Liver (tissue), 8 donors: ENCODE measurements at regions not wholly inside any gene's neighbourhood (a gene's known extent, or its start where the extent isn't known, plus 50 kb on each side); places are given as distances from the start of the nearest gene placed in this dataset.

Experiments
- DNase-seq: peaks from one replicate; pipeline ENCODE4 v3.0.0-alpha.2; 2017; ENCODE audit warnings: low spot score
- H3K27ac ChIP-seq, 2 donors: one replicate each; pipeline ENCODE4 v1.7.0; 2013; ENCODE audit warnings: inconsistent platforms in 2 of 2, low read length in 2 of 2, control low read depth in 1 of 2, low read depth in 1 of 2, mild to moderate bottlenecking in 1 of 2
- H3K27me3 ChIP-seq, 4 donors: one replicate each; pipeline versions ENCODE4 v1.6.1 to v1.7.0; 2013; ENCODE audit warnings: low read length in 3 of 4, inconsistent platforms in 1 of 4, mild to moderate bottlenecking in 1 of 4, moderate library complexity in 1 of 4; ENCODE audit not compliant: control insufficient read depth in 4 of 4, insufficient read depth in 4 of 4
- H3K36me3 ChIP-seq, 4 donors: one replicate each; pipeline versions ENCODE4 v1.6.1 to v1.7.0; 2013; ENCODE audit warnings: low read length in 3 of 4, mild to moderate bottlenecking in 3 of 4, low read depth in 1 of 4, moderate library complexity in 1 of 4; ENCODE audit not compliant: control insufficient read depth in 4 of 4, insufficient read depth in 3 of 4
- H3K4me1 ChIP-seq, 4 donors: one replicate each; pipeline versions ENCODE4 v1.6.1 to v1.7.0; 2013; ENCODE audit warnings: low read length in 3 of 4, mild to moderate bottlenecking in 3 of 4, moderate library complexity in 1 of 4; ENCODE audit not compliant: control insufficient read depth in 4 of 4, insufficient read depth in 4 of 4
- H3K4me3 ChIP-seq, 3 donors: one replicate each; pipeline versions ENCODE4 v1.6.1 to v1.7.0; 2013; ENCODE audit warnings: low read length in 3 of 3, control low read depth in 1 of 3, low read depth in 1 of 3, mild to moderate bottlenecking in 1 of 3
- H3K9ac ChIP-seq, 2 donors: one replicate each; pipeline ENCODE4 v1.7.0; 2013; ENCODE audit warnings: low read length in 2 of 2, mild to moderate bottlenecking in 2 of 2, moderate library complexity in 2 of 2, control low read depth in 1 of 2, low read depth in 1 of 2
- H3K9me3 ChIP-seq, 4 donors: one replicate each; pipeline versions ENCODE4 v1.6.1 to v1.7.0; 2013; ENCODE audit warnings: low read length in 3 of 4; ENCODE audit not compliant: control insufficient read depth in 4 of 4
- ATF3 ChIP-seq: IDR thresholded peaks from 2 replicates; pipeline ENCODE4 v1.6.1; 2016; ENCODE audit warnings: antibody characterized with exemption
- CTCF ChIP-seq: fragments of 150-350 bp; IDR thresholded peaks from 2 replicates; pipeline ENCODE4 v1.5.1; 2017; ENCODE audit warnings: improper control_type of control experiment, low read depth, low read length; ENCODE audit not compliant: missing input control
- EGR1 ChIP-seq, 2 donors: IDR thresholded peaks; 2 replicates each; pipeline ENCODE4 v1.6.1; 2016 to 2018; ENCODE audit warnings: antibody characterized with exemption in 2 of 2, low read depth in 2 of 2
- FOXA1 ChIP-seq: IDR thresholded peaks from 2 replicates; pipeline ENCODE4 v1.6.1; 2016; ENCODE audit warnings: antibody characterized with exemption
- FOXA2 ChIP-seq: IDR thresholded peaks from 2 replicates; pipeline ENCODE4 v1.6.1; 2016; ENCODE audit warnings: antibody characterized with exemption
- GABPA ChIP-seq, 2 donors: IDR thresholded peaks in 1 of 2; conservative IDR thresholded peaks in 1 of 2; 2 replicates each; pipeline ENCODE4 v1.6.1; 2016; ENCODE audit warnings: antibody characterized with exemption in 2 of 2, mild to moderate bottlenecking in 1 of 2, moderate library complexity in 1 of 2
- HNF4A ChIP-seq, 2 donors: conservative IDR thresholded peaks; 2 replicates each; pipeline ENCODE4 v1.6.1; 2016; ENCODE audit warnings: antibody characterized with exemption in 2 of 2, mild to moderate bottlenecking in 2 of 2
- HNF4G ChIP-seq: IDR thresholded peaks from 2 replicates; pipeline ENCODE4 v1.6.1; 2016; ENCODE audit warnings: antibody characterized with exemption
- JUND ChIP-seq, 2 donors: IDR thresholded peaks; 2 replicates each; pipeline ENCODE4 v1.6.1; 2016; ENCODE audit warnings: antibody characterized with exemption in 2 of 2
- MAX ChIP-seq: IDR thresholded peaks from 2 replicates; pipeline ENCODE4 v1.6.1; 2016; ENCODE audit warnings: antibody characterized with exemption
- NR2F2 ChIP-seq: IDR thresholded peaks from 2 replicates; pipeline ENCODE4 v1.6.1; 2016; ENCODE audit warnings: antibody characterized with exemption
- RAD21 ChIP-seq, 2 donors: IDR thresholded peaks; 2 replicates each; pipeline ENCODE4 v1.6.1; 2016; ENCODE audit warnings: antibody characterized with exemption in 2 of 2, mild to moderate bottlenecking in 2 of 2
- REST ChIP-seq: IDR thresholded peaks from 2 replicates; pipeline ENCODE4 v1.6.1; 2016; ENCODE audit warnings: antibody characterized with exemption, mild to moderate bottlenecking
- RXRA ChIP-seq, 2 donors: IDR thresholded peaks; 2 replicates each; pipeline ENCODE4 v1.6.1; 2017 to 2018; ENCODE audit warnings: antibody characterized with exemption in 2 of 2, mild to moderate bottlenecking in 1 of 2
- SP1 ChIP-seq: IDR thresholded peaks from 2 replicates; pipeline ENCODE4 v1.6.1; 2018; ENCODE audit warnings: antibody characterized with exemption, mild to moderate bottlenecking
- TAF1 ChIP-seq: conservative IDR thresholded peaks from 2 replicates; pipeline ENCODE4 v1.6.1; 2016; ENCODE audit warnings: antibody characterized with exemption, mild to moderate bottlenecking
- YY1 ChIP-seq: IDR thresholded peaks from 2 replicates; pipeline ENCODE4 v1.6.1; 2016; ENCODE audit warnings: antibody characterized with exemption, mild to moderate bottlenecking
- ZBTB33 ChIP-seq: IDR thresholded peaks from 2 replicates; pipeline ENCODE4 v1.6.1; 2016; ENCODE audit warnings: antibody characterized with exemption
- WGBS: extraction: QIAGEN DNeasy Blood & Tissue Kit; methylation state at CpG from one replicate; pipeline ENCODE4 v1.1.7; 2013; 5-methylcytosine and 5-hydroxymethylcytosine counted together
- donor health status: healthy.
- donor health status: healthy.
- donor health status: healthy.
- donor health status: healthy.
- donor health status: healthy.

- TF ChIP-seq RAD21 (IDR thresholded peaks at IDR 0.05) (no peak), HNF4G (no peak), YY1 (no peak), HNF4A (conservative IDR thresholded peaks at IDR 0.05) (no peak), ZBTB33 (no peak)
Observed at GRCh38 chr10:36469585-36469984, 655.8 kb upstream of the ANKRD30A start (continued).

- no peak overlapping the region for H3K9ac ChIP-seq
- WGBS = 88% methylated on average over 3 of the region's 3 CpGs
- DNase-seq = no peak
- H3K9me3 ChIP-seq = no peaks in the 10 kb centered on the region
- no peak overlapping the region for H3K27ac ChIP-seq
- H3K4me1 ChIP-seq = no peaks in the 10 kb centered on the region
- no peaks in the 10 kb centered on the region for H3K27me3 ChIP-seq
- no peak overlapping the region for H3K4me3 ChIP-seq
- TF ChIP-seq RAD21 (IDR thresholded peaks at IDR 0.05) = no peak
- no peak for TF ChIP-seq RXRA (IDR thresholded peaks at IDR 0.05)
- no peak for TF ChIP-seq TAF1
- TF ChIP-seq HNF4A (conservative IDR thresholded peaks at IDR 0.05) = no peak
- no peak for TF ChIP-seq GABPA (IDR thresholded peaks at IDR 0.05 in 1 of 2, conservative IDR thresholded peaks at IDR 0.05 in 1 of 2)
- TF ChIP-seq JUND (IDR thresholded peaks at IDR 0.05) = no peak
- no peak for TF ChIP-seq EGR1 (IDR thresholded peaks at IDR 0.05; ENCODE audit: low read depth in 2 of 2)
- TF ChIP-seq CTCF = no peak
- no peak for TF ChIP-seq FOXA2
- TF ChIP-seq FOXA1 = no peak
- no peak for TF ChIP-seq HNF4G
- no peak for TF ChIP-seq SP1
- no peak for TF ChIP-seq ATF3
- no peak for TF ChIP-seq REST
- TF ChIP-seq YY1 = no peak
- no peak for TF ChIP-seq NR2F2
- TF ChIP-seq MAX = no peak
- TF ChIP-seq ZBTB33 = no peak
- H3K36me3 ChIP-seq = no peaks in the 10 kb centered on the region
Observed at GRCh38 chr10:36468620-36469019, 656.8 kb upstream of the ANKRD30A start.
